H54 (cell line): ENCODE measurements at regions not wholly inside any gene's neighbourhood (a gene's known extent, or its start where the extent isn't known, plus 50 kb on each side); places are given as distances from the start of the nearest gene placed in this dataset.

ENCODE experiments used
- DNase-seq: peaks from one replicate; pipeline ENCODE4 v3.0.0; 2011; ENCODE audit warnings: low spot score, mixed read lengths; ENCODE audit not compliant: insufficient read length
- FAIRE-seq: peaks from 3 replicates; lab custom pipeline; 2011; peaks lifted over from hg19 to GRCh38; lab: Jason Lieb, UNC
- POLR2A ChIP-seq: IDR thresholded peaks from 2 replicates; pipeline ENCODE4 v1.6.1; 2011; ENCODE audit warnings: low read depth, mild to moderate bottlenecking, low read length

DNA sequence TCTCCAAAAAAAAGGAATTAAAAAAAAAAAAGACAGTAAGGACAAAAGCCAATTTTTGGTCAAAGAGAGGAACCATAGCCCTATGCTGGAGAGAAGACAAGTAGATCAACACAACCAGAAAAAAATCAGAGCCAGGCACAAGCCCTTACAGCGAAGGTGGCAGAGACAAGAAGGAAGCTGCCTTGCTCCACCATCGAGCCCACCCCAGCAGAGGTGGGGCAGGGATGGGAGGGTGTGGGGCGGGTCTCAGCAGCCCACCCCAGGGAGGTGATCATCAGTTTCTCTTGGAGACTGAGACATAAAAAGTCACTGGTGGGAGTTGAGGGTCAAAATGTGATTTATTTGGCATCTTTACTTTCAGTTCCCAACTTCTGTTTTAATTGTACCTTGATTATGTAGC is 332.4 kb downstream of the FOXO1 start:
- TF ChIP-seq POLR2A = no peak
- FAIRE-seq = no peak
- DNase-seq = no peak

DNA sequence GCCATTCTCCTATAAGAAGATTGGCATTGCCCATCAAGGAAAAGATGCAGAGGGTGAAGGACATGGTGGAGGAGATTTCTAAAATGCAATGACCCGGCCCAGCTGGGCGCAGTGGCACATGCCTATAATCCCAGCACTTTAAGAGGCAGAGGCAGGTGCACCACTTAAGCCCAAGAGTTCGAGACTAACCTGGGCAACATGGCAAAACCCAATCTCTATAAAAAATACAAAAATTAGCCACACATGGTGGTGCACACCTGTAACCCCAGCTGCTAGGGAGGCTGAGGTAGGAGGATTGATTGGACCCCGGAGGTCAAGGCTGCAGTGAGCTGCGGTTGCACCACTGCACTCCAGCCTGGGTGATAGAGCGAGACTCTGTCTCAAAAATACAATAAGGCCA is 331.8 kb downstream of the FOXO1 start:
- no peak for TF ChIP-seq POLR2A
- DNase-seq (no peak), FAIRE-seq (no peak)

DNA sequence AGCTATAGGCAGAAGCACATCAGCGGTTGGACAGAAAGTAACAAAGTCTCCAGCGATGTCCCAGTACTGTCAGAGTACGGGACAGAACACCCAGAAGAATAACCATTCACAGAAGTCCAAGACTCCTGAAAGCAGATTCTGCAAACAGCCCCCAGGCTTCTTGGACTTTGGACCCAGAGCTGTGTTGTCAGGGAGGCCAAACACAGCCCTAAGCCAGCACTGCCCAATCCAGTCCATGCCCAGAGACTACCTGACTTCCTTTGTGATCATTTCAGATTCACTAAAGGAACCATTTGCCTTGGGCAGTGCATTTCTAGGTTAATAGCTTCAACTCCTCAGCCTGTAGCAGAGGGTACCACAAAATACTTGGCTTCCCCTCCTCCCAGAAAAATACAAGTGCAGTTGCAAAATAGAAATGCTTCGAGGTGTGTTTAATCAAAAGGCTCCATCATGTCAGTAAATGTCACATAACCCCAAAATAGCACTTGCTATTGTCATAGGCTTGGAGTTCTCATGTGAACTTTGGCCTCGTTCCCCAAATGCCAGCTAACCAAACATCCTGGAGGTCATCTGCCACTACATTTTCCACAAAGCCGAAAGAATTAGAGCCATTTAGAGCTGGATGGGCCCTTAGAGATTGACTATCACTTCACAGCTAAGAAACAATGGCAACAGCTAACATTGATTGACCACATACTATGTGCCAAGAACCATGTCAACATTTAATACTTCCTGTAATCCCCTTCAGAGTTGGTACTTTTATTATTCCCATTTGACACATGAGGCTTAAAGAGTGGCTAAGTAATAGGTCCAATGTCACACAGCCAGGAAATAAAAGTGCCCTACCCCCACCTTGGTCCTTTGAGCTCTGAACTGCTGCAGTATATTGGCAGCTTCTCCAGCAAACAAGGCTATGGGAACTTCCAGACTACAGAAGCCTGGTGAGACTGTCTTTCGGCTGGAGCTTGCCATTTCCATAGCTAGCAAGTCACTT is 329.9 kb downstream of the FOXO1 start:
- no peak for TF ChIP-seq POLR2A
- DNase-seq (no peak), FAIRE-seq (no peak)

DNA sequence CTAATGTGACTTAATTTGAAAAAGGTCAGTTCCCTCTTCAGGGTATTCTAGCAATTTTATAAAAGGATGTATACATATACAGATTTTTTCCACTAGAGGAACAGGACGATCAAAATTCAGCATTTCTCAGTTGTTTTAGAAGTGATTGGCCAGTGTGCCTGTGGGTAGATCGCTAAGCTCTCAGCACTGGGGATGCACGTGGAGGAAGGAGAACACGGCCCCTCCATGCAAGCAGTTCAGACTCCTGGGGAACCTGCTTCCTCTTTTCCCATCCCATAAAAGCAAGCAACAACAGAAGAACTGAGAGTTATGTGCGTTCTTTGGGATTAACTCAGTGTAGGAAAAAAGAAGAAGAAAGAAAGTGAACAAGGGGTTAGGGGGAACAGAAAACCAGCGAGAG is 328.8 kb downstream of the FOXO1 start:
- DNase-seq = no peak
- no peak for FAIRE-seq
- TF ChIP-seq POLR2A = no peak

DNA sequence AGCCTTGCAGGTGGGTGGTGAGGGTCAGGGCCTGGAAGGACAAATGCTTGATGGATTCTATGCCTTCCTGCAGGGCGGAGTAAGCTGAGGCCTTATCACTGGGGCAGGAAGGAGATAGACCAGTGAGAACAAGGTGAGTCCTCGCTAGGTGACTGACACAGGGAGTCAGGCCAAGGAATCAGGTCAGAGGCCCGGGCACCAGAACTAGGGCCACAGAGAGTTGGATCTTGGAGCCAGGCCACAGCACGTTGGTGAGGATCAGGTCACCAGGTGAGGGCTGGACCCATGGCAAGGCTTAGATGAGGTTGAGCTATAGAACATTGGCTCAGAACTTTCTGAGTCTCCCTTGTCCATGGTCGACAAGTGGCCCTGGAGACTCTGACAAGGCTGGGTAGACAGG is 328.2 kb downstream of the FOXO1 start:
- FAIRE-seq = no peak
- no peak for TF ChIP-seq POLR2A
- no peak for DNase-seq

DNA sequence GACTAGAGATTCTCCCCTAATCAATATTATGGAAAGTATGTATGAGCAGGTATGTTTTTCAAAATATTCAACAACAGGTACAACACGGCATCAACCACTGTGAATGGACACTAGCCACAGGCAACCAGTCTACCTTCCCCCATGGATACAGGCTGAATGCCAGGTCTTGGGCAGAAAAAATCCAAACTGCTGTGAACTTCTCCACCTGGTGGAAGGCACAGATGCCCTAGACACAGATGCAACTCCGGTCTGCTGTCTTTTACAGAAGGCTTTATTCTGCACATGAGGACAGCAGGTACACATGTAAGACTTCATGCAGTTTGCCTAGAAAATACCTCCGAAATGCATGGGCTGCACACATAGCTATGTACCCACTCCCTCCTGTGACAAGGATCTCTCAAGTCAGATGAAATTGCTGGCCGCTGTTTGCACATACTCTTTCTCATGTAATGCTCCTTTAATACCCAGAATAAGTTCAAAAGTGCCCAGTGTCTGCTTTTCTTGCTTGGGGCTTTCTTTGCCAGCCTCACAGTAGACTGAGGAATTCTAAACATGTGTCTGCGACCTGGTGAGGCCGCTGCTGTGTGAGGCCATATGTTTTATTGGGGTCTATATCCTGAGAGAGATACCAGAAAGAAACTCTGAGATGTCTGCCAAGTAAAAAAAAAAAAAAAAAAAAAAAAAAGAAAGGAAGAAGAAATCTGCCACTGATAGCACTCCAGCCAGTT is 325.9 kb downstream of the FOXO1 start:
- DNase-seq (no peak), FAIRE-seq (no peak)
- no peak for TF ChIP-seq POLR2A

DNA sequence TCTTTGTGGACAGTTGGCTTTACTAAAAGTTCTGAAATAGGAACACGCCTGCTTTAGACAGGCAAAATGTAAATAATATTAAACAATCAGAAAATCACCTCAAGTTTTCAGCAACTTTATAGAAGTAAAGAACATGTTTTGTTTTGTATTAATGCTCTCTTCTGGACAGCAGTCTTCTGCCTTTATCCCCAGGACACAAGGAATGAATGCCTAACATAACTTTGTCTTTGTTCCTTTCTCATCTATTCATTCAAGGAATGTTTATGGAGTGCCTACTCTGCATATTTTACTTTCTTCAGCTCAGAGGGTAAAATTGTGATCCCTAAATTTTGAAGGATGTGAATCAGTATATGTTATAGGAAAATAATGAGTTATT is 325.4 kb downstream of the FOXO1 start:
- DNase-seq = no peak
- no peak for FAIRE-seq

DNA sequence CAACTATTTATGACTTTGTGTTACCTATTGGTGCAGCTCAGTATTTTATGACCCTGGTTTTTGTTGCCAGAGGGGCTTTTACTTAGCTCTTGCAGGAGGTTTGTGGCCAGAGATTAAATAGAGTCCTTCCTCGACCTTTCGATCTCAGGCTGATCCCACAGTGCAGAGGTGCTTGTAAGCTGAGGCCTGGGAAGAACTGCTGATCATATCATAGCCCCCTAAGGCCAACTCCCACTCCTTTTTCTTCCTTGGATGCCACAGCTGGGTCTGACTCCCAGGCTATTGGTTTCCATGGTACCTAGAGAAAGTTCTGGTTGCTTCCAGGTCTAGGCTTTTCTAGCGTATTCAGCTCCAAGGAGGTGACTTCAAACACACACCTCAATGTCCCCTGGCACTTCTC is 324.9 kb downstream of the FOXO1 start:
- no peak for TF ChIP-seq POLR2A
- FAIRE-seq (no peak), DNase-seq (no peak)

More for the DNA sequence above, 325.4 kb downstream of the FOXO1 start:
- TF ChIP-seq POLR2A = no peak

DNA sequence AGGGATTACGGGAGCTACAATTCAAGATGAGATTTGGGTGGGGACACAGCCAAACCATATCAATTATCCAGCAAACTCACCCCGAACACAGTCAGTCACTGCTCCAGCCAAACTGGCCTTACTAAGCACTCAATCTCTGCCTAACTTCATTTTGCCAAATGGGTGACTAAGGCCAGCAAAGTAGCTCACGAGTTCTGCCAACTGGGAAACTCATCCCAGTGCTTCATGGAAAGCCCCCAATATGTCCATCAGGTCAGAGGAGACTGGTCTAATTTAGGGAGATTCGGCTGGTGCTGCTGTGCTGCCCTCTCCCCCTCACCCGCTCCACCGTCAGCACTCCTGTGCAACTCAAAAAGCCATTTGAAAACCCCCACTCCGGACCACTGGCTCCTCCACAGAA is 324.0 kb downstream of the FOXO1 start:
- no peak for TF ChIP-seq POLR2A
- DNase-seq (no peak), FAIRE-seq (no peak)

DNA sequence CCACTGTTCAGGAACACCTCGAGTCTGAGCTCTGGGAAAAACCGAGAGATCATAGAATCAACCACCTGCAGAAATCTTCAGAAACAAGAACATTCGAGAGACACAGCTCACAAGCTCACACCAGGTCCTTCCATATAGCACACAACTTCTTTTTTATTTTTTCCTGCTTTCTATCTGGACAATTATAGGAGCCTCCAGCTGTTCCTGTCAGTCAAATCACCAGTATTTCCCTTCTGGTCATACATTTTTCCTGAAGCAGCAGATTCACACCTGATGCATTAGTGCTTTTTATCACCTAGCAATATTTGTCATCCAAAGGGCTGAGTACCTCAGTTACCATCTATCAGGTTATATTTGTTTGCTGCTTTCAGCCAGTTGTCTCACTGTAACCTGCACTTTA is 323.5 kb downstream of the FOXO1 start:
- FAIRE-seq = no peak
- DNase-seq = no peak
- no peak for TF ChIP-seq POLR2A

DNA sequence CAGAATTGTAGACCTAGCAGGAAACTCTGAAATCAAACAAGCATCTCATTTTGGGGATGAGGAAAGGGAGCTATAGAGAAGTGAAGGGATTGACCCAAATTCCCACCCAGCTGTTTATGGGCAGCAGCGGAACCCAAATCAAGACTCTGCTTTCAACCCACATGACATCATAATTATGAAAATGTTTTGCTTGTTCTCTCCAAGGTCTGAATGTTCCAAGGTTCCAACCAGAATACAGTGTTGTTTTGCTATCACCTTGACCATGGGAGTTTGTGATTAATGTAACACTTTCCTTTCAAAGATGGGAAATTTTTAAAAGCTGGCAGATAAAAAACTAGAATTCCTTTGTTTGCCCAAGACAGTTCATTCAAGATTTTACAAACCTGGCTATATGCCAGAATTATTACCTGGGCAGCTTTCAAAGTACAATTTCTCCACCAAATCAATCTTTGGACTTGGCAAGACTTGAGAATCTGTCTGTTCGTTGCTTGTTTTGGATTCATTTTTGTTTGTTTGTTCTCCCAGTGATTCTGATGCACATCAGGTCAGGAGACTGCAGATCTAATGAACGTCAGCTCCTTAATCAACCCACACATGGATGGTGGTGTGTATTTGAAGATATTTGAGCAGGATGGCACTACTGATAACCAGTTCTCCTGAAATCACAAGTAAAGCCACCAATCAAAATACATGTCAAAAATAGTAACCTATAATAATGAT is 322.7 kb downstream of the FOXO1 start:
- DNase-seq (no peak), FAIRE-seq (no peak)
- no peak for TF ChIP-seq POLR2A

DNA sequence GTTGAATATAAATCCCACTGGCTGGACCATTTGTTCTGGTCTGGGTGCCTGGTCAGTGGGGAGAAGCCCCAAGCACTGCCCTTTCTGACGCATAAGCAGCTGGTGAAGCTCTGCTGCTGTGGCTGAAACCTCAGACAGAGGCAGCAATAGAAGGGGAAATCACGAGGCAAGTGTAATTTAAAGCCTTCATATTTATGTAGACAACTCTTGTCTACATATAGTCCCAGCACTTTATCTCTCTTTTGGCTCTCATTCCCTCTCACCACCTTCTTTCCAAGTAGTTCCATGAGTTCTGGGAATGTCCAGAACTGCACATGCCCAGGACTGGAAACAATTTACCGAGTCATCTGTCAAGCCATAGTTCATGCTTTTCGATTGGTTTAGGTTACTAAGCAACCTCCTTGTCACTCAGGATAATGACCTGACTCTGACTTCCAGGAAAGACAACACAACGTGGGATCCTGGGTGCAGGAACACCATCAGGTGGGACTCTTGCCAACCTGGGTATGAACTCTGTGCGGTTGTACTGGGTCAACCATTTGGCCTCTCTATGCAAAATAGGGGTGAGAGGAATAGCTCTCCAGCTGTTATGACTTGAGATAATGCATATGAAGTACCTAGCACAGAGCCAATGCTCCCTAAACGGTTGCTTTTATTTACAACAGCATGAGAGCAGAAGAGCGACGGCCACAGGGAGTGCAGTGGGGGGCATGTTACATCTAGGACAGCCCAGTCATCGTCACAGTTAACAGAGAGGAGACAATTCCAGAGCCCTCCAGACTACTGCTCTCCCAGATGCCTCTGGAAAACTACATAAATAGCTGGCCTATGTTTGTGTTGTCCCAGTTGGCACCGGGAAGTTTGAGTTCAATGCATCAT is 321.9 kb downstream of the FOXO1 start:
- DNase-seq = no peak
- no peak for FAIRE-seq
- TF ChIP-seq POLR2A = no peak

DNA sequence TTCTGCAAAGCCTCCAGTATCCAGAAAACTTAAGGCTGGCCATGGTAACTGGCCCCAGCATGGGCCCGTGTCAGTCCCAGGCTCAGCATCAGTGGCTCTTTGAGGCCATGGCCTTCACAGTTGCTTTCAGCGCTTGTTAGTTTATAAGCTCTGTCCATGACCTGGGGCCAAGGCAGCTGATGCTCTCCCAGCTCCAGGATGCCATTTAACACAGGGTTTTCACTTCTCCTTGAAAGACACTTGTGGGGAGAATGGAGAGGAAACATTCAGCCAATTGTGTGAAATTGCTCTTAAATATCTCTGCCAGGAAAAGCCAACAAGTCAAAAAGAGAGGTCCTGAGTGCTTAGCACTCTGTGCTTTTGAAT is 321.3 kb downstream of the FOXO1 start:
- FAIRE-seq (no peak), DNase-seq (no peak)
- TF ChIP-seq POLR2A = no peak
